DOHH2 (cell line): ENCODE measurements at regions not wholly inside any gene's neighbourhood (a gene's known extent, or its start where the extent isn't known, plus 50 kb on each side); places are given as distances from the start of the nearest gene placed in this dataset.

ENCODE experiments used
- H3F3A ChIP-seq: fragments of 200-600 bp; sonication (generic), shearing (Covaris generic); 2 replicates; pipeline ENCODE4 v1.6.0; 2016; ENCODE audit warnings: antibody characterized with exemption, mild to moderate bottlenecking; ENCODE audit not compliant: control insufficient read depth, insufficient read depth
- H3K27ac ChIP-seq: fragments of 200-600 bp; sonication (generic); 2 replicates; pipeline ENCODE4 v1.5.1; 2014; ENCODE audit warnings: low read depth, mild to moderate bottlenecking, low read length, moderate library complexity
- H3K27me3 ChIP-seq: fragments of 200-600 bp; sonication (generic); 2 replicates; pipeline ENCODE4 v1.6.1; 2014; ENCODE audit warnings: mild to moderate bottlenecking, low read length, mixed read lengths; ENCODE audit not compliant: control insufficient read depth
- H3K36me3 ChIP-seq: fragments of 200-600 bp; sonication (generic); 2 replicates; pipeline ENCODE4 v1.6.1; 2014; ENCODE audit warnings: mild to moderate bottlenecking, low read length, moderate library complexity, mixed read lengths; ENCODE audit not compliant: control insufficient read depth
- H3K4me1 ChIP-seq: fragments of 200-600 bp; sonication (generic); 2 replicates; pipeline ENCODE4 v1.6.1; 2014; ENCODE audit warnings: mild to moderate bottlenecking, low read length, mixed read lengths; ENCODE audit not compliant: control insufficient read depth
- H3K4me2 ChIP-seq: fragments of 200-600 bp; sonication (generic); 2 replicates; pipeline ENCODE4 v1.6.0; 2014; ENCODE audit warnings: mild to moderate bottlenecking, low read length, moderate library complexity
- H3K4me3 ChIP-seq: fragments of 200-600 bp; sonication (generic); 2 replicates; pipeline ENCODE4 v1.5.1; 2014; ENCODE audit warnings: mild to moderate bottlenecking, low read length, mixed read lengths
- H3K79me2 ChIP-seq: fragments of 200-600 bp; sonication (generic); 2 replicates; pipeline ENCODE4 v1.6.1; 2014; ENCODE audit warnings: mild to moderate bottlenecking, low read length, mixed read lengths; ENCODE audit not compliant: control insufficient read depth
- H3K9me2 ChIP-seq: fragments of 200-600 bp; sonication (generic); replicated peaks from 2 replicates; pipeline ENCODE4 v1.6.1; 2014; ENCODE audit warnings: mild to moderate bottlenecking, low read length, mixed read lengths; ENCODE audit not compliant: control insufficient read depth
- H3K9me3 ChIP-seq: fragments of 200-600 bp; sonication (generic); 2 replicates; pipeline ENCODE4 v1.6.1; 2014; ENCODE audit warnings: antibody characterized with exemption, low read length, mixed read lengths; ENCODE audit not compliant: control insufficient read depth, insufficient read depth
- H4K20me1 ChIP-seq: fragments of 200-600 bp; sonication (generic); 2 replicates; pipeline ENCODE4 v1.6.0; 2014; ENCODE audit warnings: low read depth, mild to moderate bottlenecking, antibody characterized with exemption, low read length, moderate library complexity; ENCODE audit not compliant: control insufficient read depth, insufficient read depth
- CTCF ChIP-seq: fragments of 200-600 bp; sonication (generic); IDR thresholded peaks from one replicate; pipeline ENCODE4 v1.5.1; 2014; ENCODE audit warnings: antibody characterized with exemption, mild to moderate bottlenecking, low read depth, low read length; ENCODE audit not compliant: poor library complexity, severe bottlenecking
- EZH2phosphoT487 ChIP-seq: fragments of 200-600 bp; sonication (generic); IDR thresholded peaks from 2 replicates; pipeline ENCODE4 v1.6.1; 2017; ENCODE audit warnings: borderline replicate concordance, mild to moderate bottlenecking, antibody characterized with exemption, low read length, moderate library complexity, mixed read lengths

DNA sequence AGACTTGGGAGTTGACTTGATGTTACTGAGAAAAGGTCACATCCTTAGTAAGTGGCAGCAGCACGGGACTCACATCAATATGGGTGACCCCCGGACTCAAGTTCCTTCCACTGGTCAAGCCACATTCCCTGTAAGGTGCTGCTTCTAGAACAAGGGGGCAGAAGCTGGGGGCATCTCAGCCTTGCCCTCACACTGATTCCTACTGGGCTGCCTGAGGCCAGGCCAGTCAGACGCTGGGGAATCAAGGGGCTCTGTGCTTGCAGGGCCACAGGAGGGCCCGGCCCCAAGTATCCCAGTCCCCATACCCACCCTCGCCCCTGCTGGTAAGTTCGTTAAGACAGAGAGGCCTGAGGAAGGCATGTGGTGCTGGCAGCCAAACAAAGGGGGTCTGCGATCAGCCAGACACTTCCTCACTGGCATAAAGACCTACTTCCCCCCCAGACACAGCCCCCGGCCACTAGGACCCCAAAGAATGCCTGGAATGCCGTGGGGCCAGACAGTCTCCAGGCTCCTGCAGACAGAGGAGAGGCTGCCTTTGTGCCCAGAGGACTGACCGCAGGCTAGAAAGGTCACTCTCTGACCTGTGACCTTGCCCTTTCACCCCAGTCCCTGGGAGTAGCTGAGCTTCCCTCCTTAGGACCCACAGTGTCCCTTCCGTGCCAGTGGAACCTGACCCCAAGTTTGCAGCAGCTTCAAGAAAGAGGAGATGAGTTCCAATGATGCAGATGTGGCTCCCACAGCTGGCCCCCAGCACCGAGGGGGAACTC, 83.6 kb downstream of the HS1BP3 start:
- no peaks in the 10 kb centered on the region for H3K9me3 ChIP-seq
- no peak for TF ChIP-seq CTCF
- TF ChIP-seq EZH2phosphoT487 = no peak
- no peaks in the 10 kb centered on the region for H4K20me1 ChIP-seq
- no peaks in the 10 kb centered on the region for H3K4me1 ChIP-seq
- no peaks in the 10 kb centered on the region for H3K9me2 ChIP-seq
- no peak overlapping the region for H3K4me2 ChIP-seq
- no peak overlapping the region for H3K4me3 ChIP-seq
- H3K36me3 ChIP-seq = no peaks in the 10 kb centered on the region
- H3K79me2 ChIP-seq = no peaks in the 10 kb centered on the region
- no peaks in the 10 kb centered on the region for H3F3A ChIP-seq
- H3K27ac ChIP-seq = no peak overlapping the region
- peaks cover 4% of the 10 kb centered on the region; the same call in 1 of the 2 replicates for H3K27me3 ChIP-seq
